ENCODE measurements at regions not wholly inside any gene's neighbourhood (a gene's known extent, or its start where the extent isn't known, plus 50 kb on each side); places are given as distances from the start of the nearest gene placed in this dataset.

DNA sequence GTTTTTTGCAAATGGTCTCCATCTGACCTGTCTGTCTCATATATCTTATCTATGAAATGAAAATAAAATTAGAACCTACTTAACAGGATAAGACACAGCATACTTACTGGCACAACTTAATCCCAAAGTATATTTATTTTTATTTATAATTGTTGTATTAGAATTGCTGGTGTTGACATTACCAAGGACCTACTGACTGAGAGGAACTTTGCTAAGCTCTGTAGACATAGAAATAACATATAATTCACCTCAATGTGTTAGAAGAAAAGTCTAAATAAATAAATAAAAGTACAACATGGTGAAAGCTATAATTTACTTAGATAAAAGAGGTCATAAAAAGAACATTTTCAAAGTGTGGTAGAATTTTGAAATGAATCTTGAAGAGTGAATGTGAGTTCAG is 1650.5 kb upstream of the NUDT12 start:
- DNase-seq (ENCODE audit: low read depth): no peak
- TF ChIP-seq, protein P1, sequence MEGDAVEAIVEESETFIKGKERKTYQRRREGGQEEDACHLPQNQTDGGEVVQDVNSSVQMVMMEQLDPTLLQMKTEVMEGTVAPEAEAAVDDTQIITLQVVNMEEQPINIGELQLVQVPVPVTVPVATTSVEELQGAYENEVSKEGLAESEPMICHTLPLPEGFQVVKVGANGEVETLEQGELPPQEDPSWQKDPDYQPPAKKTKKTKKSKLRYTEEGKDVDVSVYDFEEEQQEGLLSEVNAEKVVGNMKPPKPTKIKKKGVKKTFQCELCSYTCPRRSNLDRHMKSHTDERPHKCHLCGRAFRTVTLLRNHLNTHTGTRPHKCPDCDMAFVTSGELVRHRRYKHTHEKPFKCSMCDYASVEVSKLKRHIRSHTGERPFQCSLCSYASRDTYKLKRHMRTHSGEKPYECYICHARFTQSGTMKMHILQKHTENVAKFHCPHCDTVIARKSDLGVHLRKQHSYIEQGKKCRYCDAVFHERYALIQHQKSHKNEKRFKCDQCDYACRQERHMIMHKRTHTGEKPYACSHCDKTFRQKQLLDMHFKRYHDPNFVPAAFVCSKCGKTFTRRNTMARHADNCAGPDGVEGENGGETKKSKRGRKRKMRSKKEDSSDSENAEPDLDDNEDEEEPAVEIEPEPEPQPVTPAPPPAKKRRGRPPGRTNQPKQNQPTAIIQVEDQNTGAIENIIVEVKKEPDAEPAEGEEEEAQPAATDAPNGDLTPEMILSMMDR (IDR thresholded peaks at IDR 0.05; ENCODE audit: low read depth, low read length, missing control alignments): no peak
- no peak overlapping the region for H3K4me3 ChIP-seq (ENCODE audit: low read depth, low read length)

DNA sequence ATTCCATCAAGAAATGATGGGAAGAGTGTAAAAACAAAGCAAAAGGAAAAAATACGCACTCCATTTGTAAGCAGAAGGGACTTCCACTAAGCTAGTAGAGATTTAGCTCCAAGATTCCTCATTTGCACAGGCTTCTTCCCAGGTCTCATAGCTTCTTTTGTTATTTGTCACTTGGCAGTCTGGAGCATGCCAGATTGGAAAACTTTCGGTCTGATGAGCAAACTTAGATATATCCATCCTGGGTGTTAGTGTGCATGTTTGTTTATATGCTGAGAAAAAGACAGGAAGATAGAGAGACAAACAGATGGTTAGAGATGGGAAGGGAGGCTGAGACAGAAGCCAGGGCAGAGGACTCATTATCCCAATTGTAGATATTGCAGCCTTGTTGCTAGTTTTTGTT is 1644.5 kb upstream of the NUDT12 start:
- H3K4me3 ChIP-seq (ENCODE audit: low read depth, low read length): no peak overlapping the region
- TF ChIP-seq, protein P1 (IDR thresholded peaks at IDR 0.05; ENCODE audit: low read depth, low read length, missing control alignments): no peak
- DNase-seq (ENCODE audit: low read depth): no peak

DNA sequence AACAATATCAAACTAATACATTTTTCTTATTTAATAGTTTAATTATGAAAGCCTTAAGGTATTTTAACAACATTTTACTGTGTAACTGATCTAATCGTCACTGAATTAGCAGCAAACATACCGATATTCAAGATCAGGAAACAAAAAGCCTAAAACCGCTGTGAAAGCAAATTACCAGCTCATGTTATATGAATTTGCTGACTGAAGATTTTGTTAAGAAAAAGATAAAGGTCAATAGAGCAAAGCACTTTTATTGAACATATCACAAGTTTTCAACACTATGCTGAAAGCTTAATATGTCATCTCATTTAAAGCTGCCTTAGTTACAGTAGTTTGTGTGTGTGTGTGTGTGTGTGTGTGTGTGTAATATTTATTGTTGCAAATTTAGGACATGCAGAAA is 1634.9 kb upstream of the NUDT12 start:
- no peak overlapping the region for H3K4me3 ChIP-seq (ENCODE audit: low read depth, low read length)
- TF ChIP-seq, protein P1 (IDR thresholded peaks at IDR 0.05; ENCODE audit: low read depth, low read length, missing control alignments): no peak
- DNase-seq (ENCODE audit: low read depth): no peak

DNA sequence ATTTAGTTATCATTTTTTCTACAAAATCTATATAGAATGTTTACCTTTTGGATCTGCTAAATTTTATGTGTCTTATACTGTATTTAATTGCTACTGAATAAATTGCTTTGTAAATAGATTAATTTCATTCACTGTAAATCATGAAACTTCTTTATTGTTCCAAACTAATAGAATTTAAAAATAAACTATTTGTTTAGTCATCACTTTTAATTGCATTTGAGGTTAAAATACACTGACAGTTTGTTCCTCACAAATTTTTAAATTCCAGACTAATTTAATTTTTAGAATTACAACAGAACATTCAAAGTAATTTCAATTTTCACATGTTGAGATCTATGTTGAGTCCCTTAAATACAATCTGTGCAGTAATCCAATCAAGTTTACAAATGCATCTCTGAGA is 1633.2 kb upstream of the NUDT12 start:
- DNase-seq (ENCODE audit: low read depth): no peak
- TF ChIP-seq, protein P1 (IDR thresholded peaks at IDR 0.05; ENCODE audit: low read depth, low read length, missing control alignments): no peak
- H3K4me3 ChIP-seq (ENCODE audit: low read depth, low read length): no peak overlapping the region

DNA sequence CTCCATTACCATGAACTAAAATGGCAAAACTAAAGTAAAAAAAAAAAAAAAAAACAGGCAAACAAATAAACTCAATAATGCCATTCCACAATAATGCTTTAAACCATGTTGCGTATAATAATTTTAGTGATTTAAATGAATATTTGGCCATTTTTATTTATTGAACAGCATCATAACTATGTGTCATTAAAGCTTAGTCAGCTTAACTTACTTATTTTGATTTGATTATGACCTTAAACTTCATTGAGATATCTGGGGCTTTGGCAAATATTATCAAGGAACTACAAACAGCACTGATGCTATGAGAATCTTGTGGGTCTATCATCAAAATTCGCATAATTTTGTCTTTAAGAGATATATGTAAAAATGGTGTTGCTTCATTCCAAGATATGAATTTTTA is 1610.3 kb upstream of the NUDT12 start:
- no peak for DNase-seq (ENCODE audit: low read depth)
- no peak overlapping the region for H3K4me3 ChIP-seq (ENCODE audit: low read depth, low read length)
- TF ChIP-seq, protein P1 (IDR thresholded peaks at IDR 0.05; ENCODE audit: low read depth, low read length, missing control alignments): no peak

DNA sequence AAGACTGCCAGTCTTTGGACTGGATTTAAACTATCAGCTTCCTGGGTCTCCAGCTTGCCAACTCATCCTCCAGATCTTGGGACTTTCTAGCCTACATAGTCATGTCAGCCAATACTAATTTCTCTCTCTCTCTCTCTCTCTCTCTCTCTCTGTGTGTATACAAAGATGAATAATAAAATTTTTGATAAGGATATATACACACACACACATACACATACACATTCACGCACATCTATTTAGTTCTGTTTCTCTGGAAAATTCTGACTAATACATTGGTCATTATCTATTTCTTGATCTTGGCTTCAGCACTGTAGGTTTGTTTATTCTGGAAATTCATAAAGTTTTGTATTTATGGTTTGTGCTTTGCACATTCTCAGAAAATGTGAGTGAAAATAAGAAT is 1606.2 kb upstream of the NUDT12 start:
- no peak overlapping the region for H3K4me3 ChIP-seq (ENCODE audit: low read depth, low read length)
- DNase-seq (ENCODE audit: low read depth): no peak
- TF ChIP-seq, protein P1 (IDR thresholded peaks at IDR 0.05; ENCODE audit: low read depth, low read length, missing control alignments): no peak

DNA sequence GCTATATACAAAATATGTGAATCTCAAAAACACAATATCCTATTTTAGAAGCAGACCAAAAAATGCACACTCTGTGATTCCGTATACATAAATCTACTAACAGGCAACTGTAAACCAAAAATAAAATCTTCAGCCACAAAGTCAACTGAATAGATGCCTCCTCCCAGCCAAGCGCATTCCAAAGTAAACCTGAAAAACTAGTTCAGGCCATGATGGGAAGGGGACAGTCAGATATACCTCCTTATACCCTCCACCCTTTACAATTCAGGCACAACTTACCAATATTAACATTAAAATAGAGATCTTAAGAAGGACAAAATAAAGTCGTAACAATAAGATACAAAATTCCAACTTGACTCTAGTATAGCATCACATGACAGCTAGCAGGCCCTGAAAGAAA is 1604.5 kb upstream of the NUDT12 start:
- H3K4me3 ChIP-seq (ENCODE audit: low read depth, low read length): no peak overlapping the region
- no peak for DNase-seq (ENCODE audit: low read depth)
- TF ChIP-seq, protein P1 (IDR thresholded peaks at IDR 0.05; ENCODE audit: low read depth, low read length, missing control alignments): no peak

Data from GM12864 (cell line).